ENCODE measurements at regions not wholly inside any gene's neighbourhood (a gene's known extent, or its start where the extent isn't known, plus 50 kb on each side); places are given as distances from the start of the nearest gene placed in this dataset.

- Histone ChIP-seq H3K27ac (peak overlapping the region; percentile 34 to 54; a peak in 4 of 6 replicates), H3K9me3 (no peaks in the 10 kb centered on the region), H3K4me1 (peaks cover 32% of the 10 kb centered on the region), H3K4me2 (peak overlapping the region; percentile 50; the same call in 2 of the 3 replicates), H3K4me3 (no peak overlapping the region)
- peak in 1 of 2 experiments; percentile 51 for DNase-seq (ENCODE audit: low read depth in 1 of 2, low spot score in 1 of 2)
- ChIA-PET POLR2A (no interaction called here), CTCF (interaction anchor here (1.0 to 4.7 kb wide), 4 partner anchors 10 to 1308 kb away, joined by 4 to 30 read pairs (median 16); no protein-coding TSS in a partner anchor)
- peak; percentile 78 to 92 for ATAC-seq
- peak; percentile 51 for FAIRE-seq
- TF ChIP-seq E2F6 (IDR thresholded peaks at IDR 0.05; ENCODE audit: borderline replicate concordance, low read depth) (no peak), CEBPB (IDR thresholded peaks at IDR 0.05) (peak; percentile 76 to 85), ZSCAN20 (CRISPR knock-in tag; IDR thresholded peaks at IDR 0.05) (no peak), MAFK (IDR thresholded peaks at IDR 0.05; ENCODE audit: partially characterized antibody) (no peak), TP53 (CRISPR knock-in tag; IDR thresholded peaks at IDR 0.05) (no peak), HOXB13 (CRISPR knock-in tag; IDR thresholded peaks at IDR 0.05; ENCODE audit: low read depth) (no peak), JUNB (IDR thresholded peaks at IDR 0.05) (peak; percentile 77), EHF (CRISPR knock-in tag; IDR thresholded peaks at IDR 0.05) (no peak), BCL3 (IDR thresholded peaks at IDR 0.05) (no peak), FOXS1 (CRISPR knock-in tag; IDR thresholded peaks at IDR 0.05) (no peak), FOSB (CRISPR knock-in tag; IDR thresholded peaks at IDR 0.05) (no peak), MAZ (IDR thresholded peaks at IDR 0.05; ENCODE audit: borderline replicate concordance, low read depth, low read length) (no peak), RNF2 (IDR thresholded peaks at IDR 0.05; ENCODE audit: borderline replicate concordance, low read depth) (no peak), HOXA7 (CRISPR knock-in tag; IDR thresholded peaks at IDR 0.05) (no peak), FOSL2 (IDR thresholded peaks at IDR 0.05) (peak; percentile 65; the same call in 1 of the 2 replicates), FOSL2 (CRISPR knock-in tag; IDR thresholded peaks at IDR 0.05) (peak; percentile 68; the same call in 1 of the 2 replicates), ELK1 (IDR thresholded peaks at IDR 0.05; ENCODE audit: low read depth, low read length) (no peak), TFCP2L1 (CRISPR knock-in tag; IDR thresholded peaks at IDR 0.05) (no peak), HOXB5 (CRISPR knock-in tag; IDR thresholded peaks at IDR 0.05) (no peak), HES2 (IDR thresholded peaks at IDR 0.05) (peak; percentile 28; the same call in 1 of the 2 replicates), ATOH8 (CRISPR knock-in tag; IDR thresholded peaks at IDR 0.05; ENCODE audit: low read depth) (no peak), POLR2AphosphoS2 (conservative IDR thresholded peaks at IDR 0.05; ENCODE audit: low read length) (no peak), HEYL (CRISPR knock-in tag; IDR thresholded peaks at IDR 0.05) (no peak), BHLHE40 (IDR thresholded peaks at IDR 0.05; ENCODE audit: low read depth, low read length) (no peak), EHMT2 (IDR thresholded peaks at IDR 0.05; ENCODE audit: low read depth) (no peak), GATA3 (IDR thresholded peaks at IDR 0.05; ENCODE audit: borderline replicate concordance) (peak; percentile 80), CBX8 (IDR thresholded peaks at IDR 0.05) (no peak), PHF8 (IDR thresholded peaks at IDR 0.05; ENCODE audit: borderline replicate concordance, low read depth) (no peak), MYC (IDR thresholded peaks at IDR 0.05; ENCODE audit: borderline replicate concordance, low read length) (no peak), NPAS2 (CRISPR knock-in tag; IDR thresholded peaks at IDR 0.05; ENCODE audit: borderline replicate concordance) (no peak)
- 15% methylated on average over 2 of the region's 2 CpGs for WGBS (ENCODE audit: missing lambda C conversion rate)
These were observed 333.4 kb upstream of the KCNH7 start for GRCh38 chr2:163171786-163172530.

Measured in A549 (cell line).